RPMI8226 (cell line): ENCODE measurements at regions not wholly inside any gene's neighbourhood (a gene's known extent, or its start where the extent isn't known, plus 50 kb on each side); places are given as distances from the start of the nearest gene placed in this dataset.

ENCODE experiments used
- DNase-seq: peaks from one replicate; pipeline ENCODE4 v3.0.0-alpha.2; 2015

DNA sequence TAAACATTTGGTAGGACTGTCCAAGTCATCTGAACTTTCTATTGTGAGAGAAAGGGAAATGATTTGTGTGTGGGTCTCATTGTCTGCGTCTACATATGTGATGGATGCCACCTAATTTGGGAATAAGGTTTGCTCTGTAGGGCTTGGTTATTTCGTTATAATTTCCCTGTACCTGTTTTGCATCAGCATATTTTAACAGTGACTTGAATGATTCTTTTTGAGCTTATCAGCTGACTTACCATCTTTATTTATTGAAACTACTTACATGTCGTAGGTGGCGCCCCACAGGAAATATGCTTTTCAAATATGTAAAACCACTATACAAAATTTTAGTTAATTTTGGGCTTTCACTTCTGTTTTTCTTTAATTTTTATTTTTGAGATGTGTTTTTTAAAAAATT, 56.5 kb upstream of the BCAT1 start:
- DNase-seq, result no peak

DNA sequence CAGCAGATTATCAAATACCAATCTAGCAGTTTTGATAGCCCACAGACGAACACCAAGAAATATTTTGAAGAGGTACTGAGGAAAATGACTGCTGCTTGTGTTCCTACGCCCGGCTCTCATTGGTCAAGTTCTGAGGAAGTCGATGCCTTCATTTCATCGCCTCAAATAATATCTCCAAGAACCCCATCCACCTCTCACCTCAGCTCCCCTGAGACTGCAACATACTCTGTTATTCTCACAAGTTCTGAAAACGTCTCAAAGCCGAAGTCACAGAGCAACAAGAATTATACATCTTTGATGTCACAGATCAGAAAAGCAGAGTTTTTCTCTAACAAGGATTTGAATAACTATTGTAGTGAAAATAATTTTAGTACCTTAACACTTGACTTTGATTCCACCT, 55.5 kb upstream of the BCAT1 start:
- DNase-seq, result no peak

DNA sequence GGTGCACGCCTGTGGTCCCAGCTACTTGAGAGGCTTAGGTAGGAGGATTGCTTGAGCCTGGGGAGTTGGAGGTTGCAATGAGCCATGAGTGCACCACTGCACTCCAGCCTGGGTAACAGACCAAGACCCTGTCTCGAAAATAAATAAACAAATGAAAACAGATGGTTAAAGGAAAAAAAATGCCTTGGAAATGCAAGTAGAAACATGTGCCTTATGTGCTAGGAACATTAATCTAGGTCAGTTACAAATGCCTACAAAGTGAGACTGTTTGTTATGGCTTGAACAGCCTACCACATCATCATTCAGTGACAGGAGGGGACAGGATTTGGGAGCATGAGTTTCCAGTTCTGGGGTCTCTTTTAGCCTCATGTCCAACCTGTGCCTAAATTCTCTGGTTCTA, 52.4 kb upstream of the BCAT1 start:
- no peak for DNase-seq
